PC-9 (cell line): ENCODE measurements at regions not wholly inside any gene's neighbourhood (a gene's known extent, or its start where the extent isn't known, plus 50 kb on each side); places are given as distances from the start of the nearest gene placed in this dataset.

Experiments
- EZH2 ChIP-seq: fragments of 200-600 bp; sonication (generic); IDR thresholded peaks from 2 replicates; pipeline ENCODE4 v1.8.0; 2017; ENCODE audit warnings: antibody characterized with exemption, low read depth
- TF ChIP-seq, protein P1 (sequence below): fragments of 200-600 bp; sonication (generic); conservative IDR thresholded peaks from 2 replicates; pipeline ENCODE4 v1.6.1; 2017; ENCODE audit warnings: mixed run types, antibody characterized with exemption, mild to moderate bottlenecking, moderate library complexity

DNA sequence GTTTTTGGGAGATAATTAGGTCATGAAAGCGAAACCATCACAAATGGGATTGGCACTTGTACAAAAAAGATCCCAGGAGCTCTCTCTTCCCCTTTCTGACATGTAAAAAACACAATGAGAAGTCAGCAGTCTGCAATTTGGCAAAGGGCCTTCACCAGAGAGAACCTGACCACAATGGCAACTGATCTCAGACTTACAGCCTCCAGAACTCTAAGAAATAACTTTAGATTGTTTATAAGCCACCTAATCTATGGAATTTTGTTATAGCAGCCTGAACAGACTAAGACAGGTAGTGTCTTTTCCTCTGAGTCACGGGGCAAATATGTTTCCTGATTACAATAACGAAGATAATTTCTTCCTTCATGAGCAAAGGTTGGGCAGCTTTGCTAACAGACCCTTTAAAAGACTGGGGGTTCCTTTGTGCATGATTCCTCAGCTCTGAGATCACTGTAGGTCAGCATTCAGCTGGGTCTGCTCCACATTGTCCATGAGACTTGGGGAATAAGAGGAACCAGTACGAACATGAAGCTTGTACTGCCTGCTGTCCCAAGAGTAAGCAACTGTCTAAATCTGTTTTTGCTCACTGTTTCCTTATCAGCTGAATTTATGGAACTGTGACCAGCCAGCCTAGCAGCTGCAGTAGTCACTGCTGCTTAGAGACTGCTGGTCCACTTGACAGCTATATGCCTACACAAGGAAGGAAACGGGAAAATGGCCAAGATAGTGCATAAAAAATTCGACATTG is 191.6 kb downstream of the ANAPC10 start:
- TF ChIP-seq, protein P1, sequence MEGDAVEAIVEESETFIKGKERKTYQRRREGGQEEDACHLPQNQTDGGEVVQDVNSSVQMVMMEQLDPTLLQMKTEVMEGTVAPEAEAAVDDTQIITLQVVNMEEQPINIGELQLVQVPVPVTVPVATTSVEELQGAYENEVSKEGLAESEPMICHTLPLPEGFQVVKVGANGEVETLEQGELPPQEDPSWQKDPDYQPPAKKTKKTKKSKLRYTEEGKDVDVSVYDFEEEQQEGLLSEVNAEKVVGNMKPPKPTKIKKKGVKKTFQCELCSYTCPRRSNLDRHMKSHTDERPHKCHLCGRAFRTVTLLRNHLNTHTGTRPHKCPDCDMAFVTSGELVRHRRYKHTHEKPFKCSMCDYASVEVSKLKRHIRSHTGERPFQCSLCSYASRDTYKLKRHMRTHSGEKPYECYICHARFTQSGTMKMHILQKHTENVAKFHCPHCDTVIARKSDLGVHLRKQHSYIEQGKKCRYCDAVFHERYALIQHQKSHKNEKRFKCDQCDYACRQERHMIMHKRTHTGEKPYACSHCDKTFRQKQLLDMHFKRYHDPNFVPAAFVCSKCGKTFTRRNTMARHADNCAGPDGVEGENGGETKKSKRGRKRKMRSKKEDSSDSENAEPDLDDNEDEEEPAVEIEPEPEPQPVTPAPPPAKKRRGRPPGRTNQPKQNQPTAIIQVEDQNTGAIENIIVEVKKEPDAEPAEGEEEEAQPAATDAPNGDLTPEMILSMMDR, result no peak
- TF ChIP-seq EZH2, result no peak
